HG03565 (cell line): ENCODE measurements at regions not wholly inside any gene's neighbourhood (a gene's known extent, or its start where the extent isn't known, plus 50 kb on each side); places are given as distances from the start of the nearest gene placed in this dataset.
"Not testable (repeated sequence)": the region's sequence is repeated elsewhere in the genome, so short reads cannot be mapped to it uniquely, and the experiment has no call there.

ENCODE experiments used
- ATAC-seq: cut with Tn5 transposase; IDR thresholded peaks from one replicate; pipeline ENCODE4 v1.9.1; 2021; ENCODE audit warnings: mild to moderate bottlenecking, moderate library complexity; ENCODE audit not compliant: unreplicated experiment

GRCh38 chr7:123324283-123324682, 124.5 kb upstream of the SLC13A1 start:
- ATAC-seq = no peak

GRCh38 chr7:123323689-123324088, 123.9 kb upstream of the SLC13A1 start:
- no peak for ATAC-seq

GRCh38 chr7:123321578-123321977, 121.8 kb upstream of the SLC13A1 start:
- ATAC-seq = not testable (repeated sequence)

- ATAC-seq = no peak
Measured at GRCh38 chr7:123319911-123320310, 120.1 kb upstream of the SLC13A1 start.

GRCh38 chr7:123314886-123315285, 115.1 kb upstream of the SLC13A1 start:
- peak; percentile 41 for ATAC-seq

GRCh38 chr7:123308254-123308951, 108.6 kb upstream of the SLC13A1 start:
- no peak for ATAC-seq

GRCh38 chr7:123305840-123306375, 106.1 kb upstream of the SLC13A1 start:
- ATAC-seq = no peak

- ATAC-seq = no peak
Measured at GRCh38 chr7:123303926-123304325, 104.2 kb upstream of the SLC13A1 start.

GRCh38 chr7:123296965-123297364, 97.2 kb upstream of the SLC13A1 start:
- no peak for ATAC-seq

GRCh38 chr7:123293710-123294109, 93.9 kb upstream of the SLC13A1 start:
- ATAC-seq = no peak

GRCh38 chr7:123292227-123292626, 92.5 kb upstream of the SLC13A1 start:
- ATAC-seq = no peak

- no peak for ATAC-seq
Measured at GRCh38 chr7:123289200-123289599, 89.4 kb upstream of the SLC13A1 start.

- no peak for ATAC-seq
Measured at GRCh38 chr7:123285076-123285700, 85.4 kb upstream of the SLC13A1 start.

GRCh38 chr7:123283373-123283772, 83.6 kb upstream of the SLC13A1 start:
- no peak for ATAC-seq

GRCh38 chr7:123282181-123282580, 82.4 kb upstream of the SLC13A1 start:
- no peak for ATAC-seq

GRCh38 chr7:123279949-123280348, 80.2 kb upstream of the SLC13A1 start:
- ATAC-seq = no peak

- no peak for ATAC-seq
Measured at GRCh38 chr7:123275036-123275753, 75.4 kb upstream of the SLC13A1 start.

- no peak for ATAC-seq
Measured at GRCh38 chr7:123273185-123273584, 73.4 kb upstream of the SLC13A1 start.

GRCh38 chr7:123271856-123272255, 72.1 kb upstream of the SLC13A1 start:
- no peak for ATAC-seq

- no peak for ATAC-seq
Measured at GRCh38 chr7:123271231-123271630, 71.5 kb upstream of the SLC13A1 start.

GRCh38 chr7:123270570-123270969, 70.8 kb upstream of the SLC13A1 start:
- ATAC-seq = no peak

GRCh38 chr7:123265853-123266252, 66.1 kb upstream of the SLC13A1 start:
- no peak for ATAC-seq
